HepG2 (cell line): ENCODE measurements at regions not wholly inside any gene's neighbourhood (a gene's known extent, or its start where the extent isn't known, plus 50 kb on each side); places are given as distances from the start of the nearest gene placed in this dataset.
A peak's percentile ranks its signal among the peaks of the same experiment; 100 is the strongest.
"Not testable (repeated sequence)": the region's sequence is repeated elsewhere in the genome, so short reads cannot be mapped to it uniquely, and the experiment has no call there.

ENCODE experiments used
- ATAC-seq: fragments of 200-7000 bp; cut with Tn5 transposase; 3 replicates; pipeline ENCODE4 v1.9.1; 2020; ENCODE audit warnings: mild to moderate bottlenecking, moderate library complexity
- BruUV-seq: library from RNA; stranded (reverse); fragments of 400-500 nt; replicated peaks from 2 replicates; lab custom pipeline; 2021; lab: Mats Ljungman, UMichigan
- CTCF ChIA-PET: fragments of 300-600 bp; formaldehyde crosslinking; extraction: SDS; loops from one replicate; lab custom pipeline; 2021; ENCODE audit warnings: low total read pairs, inconsistent platforms, low intra/inter-chr PET ratio; lab: Yijun Ruan, JAX
- POLR2A ChIA-PET: fragments of 350-600 bp; sonication (Branson Sonifier 250); formaldehyde crosslinking; loops from one replicate; lab custom pipeline; 2020; ENCODE audit warnings: antibody characterized with exemption, inconsistent platforms; lab: Yijun Ruan, JAX
- DNase-seq: peaks from one replicate; pipeline ENCODE4 v3.0.0-alpha.2; 2015; ENCODE audit warnings: low spot score
- FAIRE-seq: peaks from 3 replicates; lab custom pipeline; 2011; peaks lifted over from hg19 to GRCh38; lab: Jason Lieb, UNC
- H2AFZ ChIP-seq: one replicate; pipeline ENCODE4 v1.6.1; 2011; ENCODE audit warnings: low read length, inconsistent platforms
- H3K27ac ChIP-seq: fragments of 300-600 bp; 3 replicates; pipeline ENCODE4 v1.8.0; 2011; ENCODE audit warnings: mixed run types, mild to moderate bottlenecking, mixed read lengths, low read length, inconsistent platforms; ENCODE audit not compliant: insufficient read depth; ENCODE audit errors: extremely low read length
- H3K27me3 ChIP-seq, 2 experiments: fragments of 200-600 bp in 1 of 2; 2 replicates in 1 of 2; 3 replicates in 1 of 2; pipeline versions ENCODE4 v1.6.0 to v1.8.0; 2011; ENCODE audit warnings: low read length in 2 of 2, mild to moderate bottlenecking in 2 of 2, moderate library complexity in 2 of 2, inconsistent platforms in 1 of 2; ENCODE audit not compliant: insufficient read depth in 2 of 2, control insufficient read depth in 1 of 2
- H3K36me3 ChIP-seq, 2 experiments: fragments of 200-600 bp in 1 of 2; replicated peaks in 1 of 2; 2 replicates in 1 of 2; 3 replicates in 1 of 2; pipeline versions ENCODE4 v1.5.1 to v1.8.0; 2011; ENCODE audit warnings: low read length in 2 of 2, inconsistent platforms in 1 of 2; ENCODE audit not compliant: insufficient read depth in 2 of 2, control insufficient read depth in 1 of 2
- H3K4me1 ChIP-seq: 2 replicates; pipeline ENCODE4 v1.5.1; 2012; ENCODE audit warnings: low read length, inconsistent platforms; ENCODE audit not compliant: insufficient read depth
- H3K4me2 ChIP-seq: 2 replicates; pipeline ENCODE4 v1.6.0; 2011; ENCODE audit warnings: low read depth, low read length, inconsistent platforms
- H3K4me3 ChIP-seq, 3 experiments: fragments of 200-600 bp in 1 of 3; sonication (generic), shearing (Covaris generic) in 1 of 3; replicated peaks in 1 of 3; 2 replicates each; pipeline ENCODE4 v1.5.1; 2011 to 2016; ENCODE audit warnings: low read length in 3 of 3, inconsistent platforms in 2 of 3, low read depth in 2 of 3, mild to moderate bottlenecking in 2 of 3, control low read depth in 1 of 3, mixed read lengths in 1 of 3; ENCODE audit not compliant: insufficient read depth in 1 of 3
- H3K79me2 ChIP-seq: one replicate; pipeline ENCODE4 v1.6.1; 2011; ENCODE audit warnings: low read length, inconsistent platforms; ENCODE audit not compliant: insufficient read depth
- H3K9ac ChIP-seq: 2 replicates; pipeline ENCODE4 v1.6.0; 2011; ENCODE audit warnings: mild to moderate bottlenecking, low read depth, low read length, inconsistent platforms; ENCODE audit not compliant: insufficient read depth
- H3K9me3 ChIP-seq: 2 replicates; pipeline ENCODE4 v1.5.1; 2012; ENCODE audit warnings: mild to moderate bottlenecking, low read length
- H4K20me1 ChIP-seq: 2 replicates; pipeline ENCODE4 v1.6.0; 2011; ENCODE audit warnings: inconsistent platforms, mild to moderate bottlenecking, low read length, moderate library complexity; ENCODE audit not compliant: insufficient read depth
- CREB1 ChIP-seq, 2 experiments: fragments of 450-650 bp in 1 of 2; IDR thresholded peaks; 2 replicates each; pipeline ENCODE4 v1.6.1; 2016 to 2017; ENCODE audit warnings: control low read depth in 1 of 2, mild to moderate bottlenecking in 1 of 2, missing compliant biosample characterization in 1 of 2, missing genetic modification characterization in 1 of 2
- ZBTB43 ChIP-seq: sonication (generic); formaldehyde crosslinking; conservative IDR thresholded peaks from 2 replicates; pipeline ENCODE4 v1.4.0; 2020; ENCODE audit warnings: missing genetic modification reagents
- WGBS: methylation state at CpG from one replicate; pipeline ENCODE4 v1.1.6; 2017; ENCODE audit warnings: low lambda C conversion rate; 5-methylcytosine and 5-hydroxymethylcytosine counted together
- in situ Hi-C: cut with HindIII; loops from 2 replicates; pipeline ENCODE4 v1.10.0; 2017; ENCODE audit warnings: low pct_unique_long_range_greater_than_20kb; ENCODE audit not compliant: extremely low pct_ligation_motif_present
- intact Hi-C: fragments of 100-400 bp; cut with micrococcal nuclease; formaldehyde crosslinking; loops from one replicate; pipeline ENCODE4 v1.10.0; 2022; ENCODE audit not compliant: unreplicated experiment

GRCh38 chr14:30243805-30244204 is 315.2 kb upstream of the G2E3 start:
- no peak overlapping the region for H3K27ac ChIP-seq
- no peak for TF ChIP-seq ZBTB43 (CRISPR knock-in tag)
- TF ChIP-seq CREB1 (IDR thresholded peaks at IDR 0.05) = 0 out of 2 replicates have a peak, but pooled peaks have one; percentile 8
- no peak for TF ChIP-seq CREB1 (CRISPR knock-in tag; IDR thresholded peaks at IDR 0.05)
- no peaks in the 10 kb centered on the region for H3K27me3 ChIP-seq
- no peaks in the 10 kb centered on the region for H3K79me2 ChIP-seq
- ATAC-seq (no peak), FAIRE-seq (no peak), DNase-seq (no peak)
- WGBS = 2% methylated on average over 1 of the region's 1 CpG
- H3K36me3 ChIP-seq = no peaks in the 10 kb centered on the region
- no TSS peak for BruUV-seq
- ChIA-PET CTCF (no interaction called here), POLR2A (no interaction called here)
- H3K9me3 ChIP-seq = no peaks in the 10 kb centered on the region
- no peaks in the 10 kb centered on the region for H3K4me1 ChIP-seq
- no peak overlapping the region for H3K4me2 ChIP-seq
- no peak overlapping the region for H3K9ac ChIP-seq
- in situ Hi-C loops (no loop called here), intact Hi-C loops (no loop called here)
- H4K20me1 ChIP-seq = no peaks in the 10 kb centered on the region
- no peak overlapping the region for H2AFZ ChIP-seq
- no peak overlapping the region for H3K4me3 ChIP-seq

GRCh38 chr14:30244348-30244747 is 314.6 kb upstream of the G2E3 start:
- H4K20me1 ChIP-seq, H3K9me3 ChIP-seq, H3K4me3 ChIP-seq, H3K9ac ChIP-seq, H3K79me2 ChIP-seq, POLR2A ChIA-PET, DNase-seq, H3K4me1 ChIP-seq, FAIRE-seq, intact Hi-C loops, BruUV-seq, H3K27ac ChIP-seq, H3K4me2 ChIP-seq, ATAC-seq, in situ Hi-C loops, H3K36me3 ChIP-seq, H3K27me3 ChIP-seq, CTCF ChIA-PET, H2AFZ ChIP-seq: not testable (repeated sequence)
- 4% methylated on average over 4 of the region's 4 CpGs for WGBS
